ENCODE measurements at regions not wholly inside any gene's neighbourhood (a gene's known extent, or its start where the extent isn't known, plus 50 kb on each side); places are given as distances from the start of the nearest gene placed in this dataset.

DNA sequence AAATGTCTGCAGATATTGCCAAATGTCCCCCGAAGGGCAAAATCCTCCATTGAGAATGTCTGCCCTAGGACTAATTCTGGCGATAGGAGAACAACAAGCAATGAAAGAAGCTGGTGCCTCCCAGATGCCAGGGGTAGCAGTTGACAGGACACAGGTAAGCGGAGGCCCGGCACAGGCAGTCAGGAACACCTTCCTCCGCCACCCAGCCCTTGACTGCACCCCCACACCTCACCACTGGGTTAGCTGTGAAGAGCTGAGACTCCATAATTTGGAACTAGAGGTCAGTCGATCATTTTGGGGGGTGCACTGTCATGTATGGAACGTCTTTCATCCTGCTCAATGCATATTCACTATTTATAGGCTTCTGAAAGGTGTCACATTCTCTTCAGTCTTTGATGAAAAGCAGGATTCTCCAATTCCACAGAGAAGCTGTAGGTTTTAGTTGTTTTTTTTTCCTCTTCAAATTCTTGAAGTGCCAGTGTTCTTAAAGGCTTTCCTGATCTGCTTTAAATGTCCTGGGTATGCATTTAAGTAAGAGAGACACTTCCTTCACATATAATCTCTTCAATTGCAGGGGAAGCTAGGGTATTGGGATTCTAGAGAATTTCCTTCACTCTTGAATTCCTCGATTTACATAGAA lies 111.6 kb upstream of the ZFP42 start:
- no peaks in the 10 kb centered on the region for H3K9me3 ChIP-seq
- no peaks in the 10 kb centered on the region for H3K27me3 ChIP-seq
- TF ChIP-seq, protein P1, sequence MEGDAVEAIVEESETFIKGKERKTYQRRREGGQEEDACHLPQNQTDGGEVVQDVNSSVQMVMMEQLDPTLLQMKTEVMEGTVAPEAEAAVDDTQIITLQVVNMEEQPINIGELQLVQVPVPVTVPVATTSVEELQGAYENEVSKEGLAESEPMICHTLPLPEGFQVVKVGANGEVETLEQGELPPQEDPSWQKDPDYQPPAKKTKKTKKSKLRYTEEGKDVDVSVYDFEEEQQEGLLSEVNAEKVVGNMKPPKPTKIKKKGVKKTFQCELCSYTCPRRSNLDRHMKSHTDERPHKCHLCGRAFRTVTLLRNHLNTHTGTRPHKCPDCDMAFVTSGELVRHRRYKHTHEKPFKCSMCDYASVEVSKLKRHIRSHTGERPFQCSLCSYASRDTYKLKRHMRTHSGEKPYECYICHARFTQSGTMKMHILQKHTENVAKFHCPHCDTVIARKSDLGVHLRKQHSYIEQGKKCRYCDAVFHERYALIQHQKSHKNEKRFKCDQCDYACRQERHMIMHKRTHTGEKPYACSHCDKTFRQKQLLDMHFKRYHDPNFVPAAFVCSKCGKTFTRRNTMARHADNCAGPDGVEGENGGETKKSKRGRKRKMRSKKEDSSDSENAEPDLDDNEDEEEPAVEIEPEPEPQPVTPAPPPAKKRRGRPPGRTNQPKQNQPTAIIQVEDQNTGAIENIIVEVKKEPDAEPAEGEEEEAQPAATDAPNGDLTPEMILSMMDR (IDR thresholded peaks at IDR 0.05): no peak
- H3K4me1 ChIP-seq (ENCODE audit: control insufficient read depth in 1 of 2, insufficient read depth in 1 of 2, low read depth in 1 of 2, low read length in 1 of 2): no peaks in the 10 kb centered on the region
- H3K27ac ChIP-seq: no peak overlapping the region
- H3K36me3 ChIP-seq: no peaks in the 10 kb centered on the region
- H3K4me3 ChIP-seq (ENCODE audit: low read depth in 1 of 2, low read length in 1 of 2): no peak overlapping the region

DNA sequence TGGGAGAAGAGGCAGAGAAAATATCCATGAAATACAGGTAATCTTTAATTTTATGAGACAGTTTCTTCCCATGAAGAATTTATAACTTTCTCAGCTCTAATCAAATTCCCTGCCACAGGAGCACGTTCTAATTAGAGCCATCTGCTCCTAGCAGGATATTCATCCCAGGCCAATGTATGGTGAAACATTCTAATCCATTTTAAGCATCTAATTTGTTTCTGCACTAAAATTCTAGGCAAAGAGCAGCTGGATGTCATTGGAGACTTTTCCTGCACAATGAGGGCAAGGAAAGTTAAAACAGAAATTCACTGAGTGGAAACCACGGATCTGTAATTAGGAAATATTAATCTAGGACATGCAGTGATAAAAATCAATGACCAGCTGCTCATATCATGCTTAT lies 107.7 kb upstream of the ZFP42 start:
- Histone ChIP-seq H3K4me3 (ENCODE audit: low read depth in 1 of 2, low read length in 1 of 2) (no peak overlapping the region), H3K9me3 (no peaks in the 10 kb centered on the region), H3K27ac (no peak overlapping the region), H3K4me1 (ENCODE audit: control insufficient read depth in 1 of 2, insufficient read depth in 1 of 2, low read depth in 1 of 2, low read length in 1 of 2) (no peaks in the 10 kb centered on the region), H3K36me3 (no peaks in the 10 kb centered on the region), H3K27me3 (no peaks in the 10 kb centered on the region)
- TF ChIP-seq, protein P1 (IDR thresholded peaks at IDR 0.05): no peak

DNA sequence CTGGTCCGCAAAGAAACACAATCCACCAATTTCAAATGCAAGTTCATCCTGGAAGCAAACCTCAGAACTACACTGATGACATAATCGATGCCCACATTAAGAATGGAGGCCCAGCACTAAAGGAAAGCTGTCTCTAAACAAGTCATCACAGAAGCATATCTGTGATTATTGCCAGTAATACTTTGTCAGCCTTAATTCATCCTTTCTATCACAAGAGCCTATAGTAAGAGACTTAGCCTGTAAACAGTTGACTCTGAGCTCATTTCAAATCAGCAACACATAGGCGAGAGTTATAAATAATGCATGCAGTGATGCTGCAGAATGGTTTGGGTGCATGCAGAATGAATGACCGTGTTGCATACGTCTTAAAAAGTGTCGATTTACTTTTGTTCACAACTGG lies 105.9 kb upstream of the ZFP42 start:
- no peak overlapping the region for H3K27ac ChIP-seq
- H3K27me3 ChIP-seq: no peaks in the 10 kb centered on the region
- no peaks in the 10 kb centered on the region for H3K9me3 ChIP-seq
- no peak overlapping the region for H3K4me3 ChIP-seq (ENCODE audit: low read depth in 1 of 2, low read length in 1 of 2)
- TF ChIP-seq, protein P1 (IDR thresholded peaks at IDR 0.05): no peak
- H3K36me3 ChIP-seq: no peaks in the 10 kb centered on the region
- no peaks in the 10 kb centered on the region for H3K4me1 ChIP-seq (ENCODE audit: control insufficient read depth in 1 of 2, insufficient read depth in 1 of 2, low read depth in 1 of 2, low read length in 1 of 2)

DNA sequence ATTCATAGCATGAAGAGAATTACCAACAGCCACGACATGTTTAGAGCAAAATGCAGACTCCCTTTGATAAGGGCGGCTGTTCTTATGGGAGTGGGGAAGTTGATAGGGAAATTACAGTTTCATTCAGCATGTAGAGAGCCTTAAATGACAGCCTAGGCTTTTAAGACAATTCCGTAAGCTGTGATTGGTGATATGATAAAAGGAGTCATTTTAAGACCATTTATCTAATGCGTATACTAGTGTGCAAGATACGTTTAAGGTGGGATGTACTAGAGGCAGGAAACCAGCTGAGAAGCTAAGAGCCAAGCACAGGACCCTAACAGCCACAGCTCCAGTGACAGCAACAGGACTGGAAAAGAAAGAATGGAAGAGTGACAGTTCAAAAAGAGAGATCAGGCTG lies 102.2 kb upstream of the ZFP42 start:
- no peaks in the 10 kb centered on the region for H3K4me1 ChIP-seq (ENCODE audit: control insufficient read depth in 1 of 2, insufficient read depth in 1 of 2, low read depth in 1 of 2, low read length in 1 of 2)
- H3K4me3 ChIP-seq (ENCODE audit: low read depth in 1 of 2, low read length in 1 of 2): no peak overlapping the region
- no peak overlapping the region for H3K27ac ChIP-seq
- no peaks in the 10 kb centered on the region for H3K9me3 ChIP-seq
- H3K27me3 ChIP-seq: no peaks in the 10 kb centered on the region
- TF ChIP-seq, protein P1 (IDR thresholded peaks at IDR 0.05): no peak
- H3K36me3 ChIP-seq: no peaks in the 10 kb centered on the region

DNA sequence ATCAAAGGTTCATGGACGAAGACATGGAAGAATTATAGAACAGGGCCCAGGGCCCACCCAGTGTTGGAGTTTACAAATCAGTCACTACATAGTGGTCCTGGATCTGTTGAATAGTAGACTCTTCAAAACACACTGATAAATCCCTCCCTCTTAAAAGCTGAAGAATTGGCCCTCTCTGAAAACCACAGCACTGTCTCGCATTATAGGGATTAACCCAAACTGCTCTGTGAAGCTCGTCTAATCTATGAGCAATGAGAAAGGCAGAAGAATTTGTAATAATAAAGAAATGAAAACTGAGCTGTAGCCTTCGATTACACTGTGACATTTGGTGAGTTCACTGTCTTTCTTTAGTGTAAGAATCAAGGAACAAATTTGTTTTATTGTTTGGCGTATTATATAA lies 92.5 kb upstream of the ZFP42 start:
- no peaks in the 10 kb centered on the region for H3K36me3 ChIP-seq
- no peaks in the 10 kb centered on the region for H3K4me1 ChIP-seq (ENCODE audit: control insufficient read depth in 1 of 2, insufficient read depth in 1 of 2, low read depth in 1 of 2, low read length in 1 of 2)
- H3K27me3 ChIP-seq: no peaks in the 10 kb centered on the region
- H3K9me3 ChIP-seq: no peaks in the 10 kb centered on the region
- TF ChIP-seq, protein P1 (IDR thresholded peaks at IDR 0.05): no peak
- H3K4me3 ChIP-seq (ENCODE audit: low read depth in 1 of 2, low read length in 1 of 2): no peak overlapping the region
- no peak overlapping the region for H3K27ac ChIP-seq

DNA sequence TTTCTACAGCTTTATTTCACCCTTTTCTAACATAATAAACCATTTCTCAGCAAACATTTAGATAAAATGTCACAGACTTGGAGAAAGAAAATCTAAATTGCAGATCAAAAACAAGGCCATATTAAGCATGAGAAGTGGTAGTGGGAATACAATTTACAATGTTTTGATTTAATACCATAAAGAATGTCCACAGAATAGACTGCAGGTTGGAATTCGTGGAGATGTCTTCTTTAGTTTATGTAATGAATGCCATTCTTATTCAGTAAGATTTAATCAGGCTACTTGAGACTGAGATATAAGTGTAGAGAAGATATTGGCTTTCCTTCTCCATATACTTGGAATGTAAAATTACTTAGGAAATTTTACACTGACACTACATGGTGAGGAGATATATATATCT lies 91.9 kb upstream of the ZFP42 start:
- Histone ChIP-seq H3K27me3 (no peaks in the 10 kb centered on the region), H3K27ac (no peak overlapping the region), H3K9me3 (no peaks in the 10 kb centered on the region), H3K36me3 (no peaks in the 10 kb centered on the region), H3K4me1 (ENCODE audit: control insufficient read depth in 1 of 2, insufficient read depth in 1 of 2, low read depth in 1 of 2, low read length in 1 of 2) (no peaks in the 10 kb centered on the region), H3K4me3 (ENCODE audit: low read depth in 1 of 2, low read length in 1 of 2) (no peak overlapping the region)
- TF ChIP-seq, protein P1 (IDR thresholded peaks at IDR 0.05): no peak

All from neutrophil (primary cell).